HTR-8/SVneo (cell line): ENCODE measurements at regions not wholly inside any gene's neighbourhood (a gene's known extent, or its start where the extent isn't known, plus 50 kb on each side); places are given as distances from the start of the nearest gene placed in this dataset.
"Not testable (repeated sequence)": the region's sequence is repeated elsewhere in the genome, so short reads cannot be mapped to it uniquely, and the experiment has no call there.

ENCODE experiments used
- DNase-seq: peaks from one replicate; pipeline ENCODE4 v3.0.0; 2011; ENCODE audit warnings: low spot score, mixed read lengths; ENCODE audit not compliant: insufficient read length
- FAIRE-seq: peaks from 2 replicates; lab custom pipeline; 2011; peaks lifted over from hg19 to GRCh38; lab: Jason Lieb, UNC

- FAIRE-seq (no peak), DNase-seq (no peak)
These were observed 1215.5 kb upstream of the LRRTM3 start for GRCh38 chr10:65710306-65710705.

GRCh38 chr10:65719790-65720189, 1206.0 kb upstream of the LRRTM3 start:
- no peak for DNase-seq
- no peak for FAIRE-seq

GRCh38 chr10:65720901-65721300, 1204.9 kb upstream of the LRRTM3 start:
- FAIRE-seq: no peak

GRCh38 chr10:65723525-65723924, 1202.3 kb upstream of the LRRTM3 start:
- no peak for FAIRE-seq
- DNase-seq: no peak

More at GRCh38 chr10:65720901-65721300, 1204.9 kb upstream of the LRRTM3 start:
- no peak for DNase-seq

- FAIRE-seq: no peak
- no peak for DNase-seq
These were observed 1190.5 kb upstream of the LRRTM3 start for GRCh38 chr10:65735382-65735781.

- FAIRE-seq (no peak), DNase-seq (no peak)
These were observed 1182.9 kb upstream of the LRRTM3 start for GRCh38 chr10:65742906-65743305.

- no peak for DNase-seq
- no peak for FAIRE-seq
These were observed 1174.6 kb upstream of the LRRTM3 start for GRCh38 chr10:65751218-65751617.

- FAIRE-seq (no peak), DNase-seq (no peak)
These were observed 1173.9 kb upstream of the LRRTM3 start for GRCh38 chr10:65751896-65752295.

- no peak for FAIRE-seq
- DNase-seq: no peak
These were observed 1172.3 kb upstream of the LRRTM3 start for GRCh38 chr10:65753532-65753931.

GRCh38 chr10:65754112-65754511, 1171.7 kb upstream of the LRRTM3 start:
- no peak for DNase-seq

GRCh38 chr10:65762311-65762710, 1163.5 kb upstream of the LRRTM3 start:
- DNase-seq (no peak), FAIRE-seq (no peak)

More at GRCh38 chr10:65754112-65754511, 1171.7 kb upstream of the LRRTM3 start:
- FAIRE-seq: no peak

GRCh38 chr10:65765006-65765541, 1160.8 kb upstream of the LRRTM3 start:
- FAIRE-seq (no peak), DNase-seq (no peak)

- DNase-seq: no peak
- no peak for FAIRE-seq
These were observed 1156.0 kb upstream of the LRRTM3 start for GRCh38 chr10:65769828-65770227.

- DNase-seq: no peak
- FAIRE-seq: no peak
These were observed 1147.1 kb upstream of the LRRTM3 start for GRCh38 chr10:65778753-65779152.

- DNase-seq (no peak), FAIRE-seq (no peak)
These were observed 1145.9 kb upstream of the LRRTM3 start for GRCh38 chr10:65779985-65780384.

- FAIRE-seq (no peak), DNase-seq (no peak)
These were observed 1139.6 kb upstream of the LRRTM3 start for GRCh38 chr10:65786279-65786678.

- FAIRE-seq (no peak), DNase-seq (no peak)
These were observed 1138.3 kb upstream of the LRRTM3 start for GRCh38 chr10:65787571-65787970.

GRCh38 chr10:65788271-65788670, 1137.6 kb upstream of the LRRTM3 start:
- no peak for DNase-seq
- no peak for FAIRE-seq

- DNase-seq (no peak), FAIRE-seq (no peak)
These were observed 1133.9 kb upstream of the LRRTM3 start for GRCh38 chr10:65791979-65792378.

GRCh38 chr10:65793738-65794425, 1132.0 kb upstream of the LRRTM3 start:
- no peak for FAIRE-seq

GRCh38 chr10:65794861-65795260, 1131.0 kb upstream of the LRRTM3 start:
- FAIRE-seq, DNase-seq: not testable (repeated sequence)

More at GRCh38 chr10:65793738-65794425, 1132.0 kb upstream of the LRRTM3 start:
- DNase-seq: no peak

- no peak for DNase-seq
- no peak for FAIRE-seq
These were observed 1129.4 kb upstream of the LRRTM3 start for GRCh38 chr10:65796472-65796871.
